Vagina (tissue), 2 donors: ENCODE measurements at regions not wholly inside any gene's neighbourhood (a gene's known extent, or its start where the extent isn't known, plus 50 kb on each side); places are given as distances from the start of the nearest gene placed in this dataset.

Experiments used
- DNase-seq, 2 donors: peaks; one replicate each; pipeline ENCODE4 v3.0.0-alpha.2; 2017; ENCODE audit errors: extremely low spot score in 2 of 2
- H3K27ac ChIP-seq: fragments of 200-600 bp; sonication (generic); one replicate; pipeline ENCODE4 v1.5.1; 2019
- H3K27me3 ChIP-seq: fragments of 200-600 bp; sonication (generic); one replicate; pipeline ENCODE4 v1.5.1; 2019
- H3K36me3 ChIP-seq, 2 donors: fragments of 200-600 bp; sonication (generic); one replicate each; pipeline ENCODE4 v1.5.1; 2017 to 2019
- H3K4me1 ChIP-seq: fragments of 200-600 bp; sonication (generic); one replicate; pipeline ENCODE4 v1.5.1; 2019
- H3K4me3 ChIP-seq, 2 donors: fragments of 200-600 bp; sonication (generic); 1 replicate in 1 of 2; 2 replicates in 1 of 2; pipeline ENCODE4 v1.5.1; 2016 to 2019
- H3K9me3 ChIP-seq: fragments of 200-600 bp; sonication (generic); one replicate; pipeline ENCODE4 v1.5.1; 2019
- POLR2A ChIP-seq, 2 donors: fragments of 450-650 bp; IDR thresholded peaks; one replicate each; pipeline ENCODE4 v1.6.1; 2017; ENCODE audit warnings: antibody characterized with exemption in 2 of 2, mild to moderate bottlenecking in 2 of 2, moderate library complexity in 2 of 2
- POLR2AphosphoS5 ChIP-seq, 2 donors: sonication (generic); formaldehyde crosslinking; IDR thresholded peaks; one replicate each; pipeline ENCODE4 v1.9.0; 2017; ENCODE audit warnings: antibody characterized with exemption in 2 of 2, mild to moderate bottlenecking in 2 of 2, low read depth in 1 of 2; ENCODE audit not compliant: insufficient read depth in 1 of 2
- intact Hi-C: fragments of 100-400 bp; cut with DNase I; formaldehyde crosslinking; loops from one replicate; pipeline ENCODE4 v1.15.1; 2023
- TF ChIP-seq, protein P1 (sequence below), 3 experiments: fragments of 450-650 bp in 2 of 3; fragments of 200-600 bp in 1 of 3; sonication (generic) in 1 of 3; IDR thresholded peaks; one replicate each; pipeline ENCODE4 v1.5.1; 2017 to 2019; ENCODE audit warnings: antibody characterized with exemption in 3 of 3, mild to moderate bottlenecking in 2 of 3, moderate library complexity in 2 of 3

DNA sequence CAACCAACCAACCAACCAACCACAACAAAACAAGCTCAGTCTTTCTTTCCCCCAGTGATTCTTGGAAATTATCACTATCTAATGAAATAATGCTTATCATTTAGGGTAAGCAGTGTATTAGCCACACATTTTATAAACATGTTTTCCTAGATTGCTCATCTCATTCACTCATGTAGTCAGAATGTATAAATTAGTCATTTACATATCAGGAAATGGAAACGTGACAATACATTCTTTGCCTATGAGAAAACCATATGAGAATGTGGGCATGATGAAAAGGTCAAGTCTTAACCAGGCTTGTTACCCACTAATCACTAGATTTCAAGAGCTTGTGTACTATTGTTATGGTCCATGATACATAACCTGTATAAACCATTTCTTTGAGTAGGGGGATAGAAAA, 1583.4 kb upstream of the PIK3C3 start:
- H3K4me3 ChIP-seq, result no peak overlapping the region
- intact Hi-C loops, result no loop called here

GRCh38 chr18:40367576-40367975, 1587.5 kb upstream of the PIK3C3 start:
- intact Hi-C loops, result no loop called here

More for the DNA sequence above, 1583.4 kb upstream of the PIK3C3 start:
- TF ChIP-seq POLR2A (IDR thresholded peaks at IDR 0.05) (no peak), POLR2AphosphoS5 (IDR thresholded peaks at IDR 0.05; ENCODE audit: insufficient read depth in 1 of 2, low read depth in 1 of 2) (no peak)
- TF ChIP-seq, protein P1, sequence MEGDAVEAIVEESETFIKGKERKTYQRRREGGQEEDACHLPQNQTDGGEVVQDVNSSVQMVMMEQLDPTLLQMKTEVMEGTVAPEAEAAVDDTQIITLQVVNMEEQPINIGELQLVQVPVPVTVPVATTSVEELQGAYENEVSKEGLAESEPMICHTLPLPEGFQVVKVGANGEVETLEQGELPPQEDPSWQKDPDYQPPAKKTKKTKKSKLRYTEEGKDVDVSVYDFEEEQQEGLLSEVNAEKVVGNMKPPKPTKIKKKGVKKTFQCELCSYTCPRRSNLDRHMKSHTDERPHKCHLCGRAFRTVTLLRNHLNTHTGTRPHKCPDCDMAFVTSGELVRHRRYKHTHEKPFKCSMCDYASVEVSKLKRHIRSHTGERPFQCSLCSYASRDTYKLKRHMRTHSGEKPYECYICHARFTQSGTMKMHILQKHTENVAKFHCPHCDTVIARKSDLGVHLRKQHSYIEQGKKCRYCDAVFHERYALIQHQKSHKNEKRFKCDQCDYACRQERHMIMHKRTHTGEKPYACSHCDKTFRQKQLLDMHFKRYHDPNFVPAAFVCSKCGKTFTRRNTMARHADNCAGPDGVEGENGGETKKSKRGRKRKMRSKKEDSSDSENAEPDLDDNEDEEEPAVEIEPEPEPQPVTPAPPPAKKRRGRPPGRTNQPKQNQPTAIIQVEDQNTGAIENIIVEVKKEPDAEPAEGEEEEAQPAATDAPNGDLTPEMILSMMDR (IDR thresholded peaks at IDR 0.05), result no peak
- Histone ChIP-seq H3K27ac (no peak overlapping the region), H3K9me3 (no peaks in the 10 kb centered on the region), H3K27me3 (no peaks in the 10 kb centered on the region), H3K36me3 (no peaks in the 10 kb centered on the region), H3K4me1 (no peaks in the 10 kb centered on the region)
- DNase-seq, result no peak

GRCh38 chr18:40366521-40366920, 1588.5 kb upstream of the PIK3C3 start:
- H3K36me3 ChIP-seq, result no peaks in the 10 kb centered on the region
- intact Hi-C loops, result no loop called here
- H3K27ac ChIP-seq, result no peak overlapping the region
- H3K4me3 ChIP-seq, result no peak overlapping the region
- no peak for TF ChIP-seq POLR2A (IDR thresholded peaks at IDR 0.05)
- TF ChIP-seq, protein P1 (IDR thresholded peaks at IDR 0.05), result no peak
- TF ChIP-seq POLR2AphosphoS5 (IDR thresholded peaks at IDR 0.05; ENCODE audit: insufficient read depth in 1 of 2, low read depth in 1 of 2), result no peak
- no peak for DNase-seq
- H3K4me1 ChIP-seq, result no peaks in the 10 kb centered on the region
- no peaks in the 10 kb centered on the region for H3K9me3 ChIP-seq
- H3K27me3 ChIP-seq, result no peaks in the 10 kb centered on the region

More at GRCh38 chr18:40367576-40367975, 1587.5 kb upstream of the PIK3C3 start:
- Histone ChIP-seq H3K4me3 (no peak overlapping the region), H3K36me3 (no peaks in the 10 kb centered on the region), H3K27me3 (no peaks in the 10 kb centered on the region), H3K4me1 (no peaks in the 10 kb centered on the region), H3K9me3 (no peaks in the 10 kb centered on the region), H3K27ac (no peak overlapping the region)
- DNase-seq, result no peak
- TF ChIP-seq, protein P1 (IDR thresholded peaks at IDR 0.05), result no peak
- no peak for TF ChIP-seq POLR2AphosphoS5 (IDR thresholded peaks at IDR 0.05; ENCODE audit: insufficient read depth in 1 of 2, low read depth in 1 of 2)
- TF ChIP-seq POLR2A (IDR thresholded peaks at IDR 0.05), result no peak

DNA sequence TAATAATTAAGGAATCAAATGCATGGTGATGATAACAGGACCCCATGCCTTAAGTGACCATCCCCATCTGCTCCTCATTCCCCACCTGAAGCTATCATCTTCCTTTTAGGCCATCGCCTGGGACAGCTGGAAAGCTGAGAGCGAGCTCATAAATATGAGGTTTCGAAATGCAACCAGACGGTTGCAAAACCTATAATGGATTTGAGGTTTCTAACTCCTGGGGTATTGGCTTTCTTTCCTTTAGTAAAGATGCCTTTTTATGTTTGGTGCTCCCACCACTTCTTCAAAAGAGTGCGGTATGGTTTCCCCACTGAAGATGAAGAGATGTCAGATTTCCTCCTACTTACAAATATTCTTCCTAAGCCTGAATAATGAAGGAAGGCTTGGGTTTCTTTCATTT, 1589.5 kb upstream of the PIK3C3 start:
- H3K27ac ChIP-seq, result no peak overlapping the region
- no peaks in the 10 kb centered on the region for H3K9me3 ChIP-seq
- no peak for DNase-seq
- no peak for TF ChIP-seq POLR2A (IDR thresholded peaks at IDR 0.05)
- TF ChIP-seq, protein P1 (IDR thresholded peaks at IDR 0.05), result no peak
- TF ChIP-seq POLR2AphosphoS5 (IDR thresholded peaks at IDR 0.05; ENCODE audit: insufficient read depth in 1 of 2, low read depth in 1 of 2), result no peak
- no peaks in the 10 kb centered on the region for H3K36me3 ChIP-seq
- intact Hi-C loops, result no loop called here
- H3K4me1 ChIP-seq, result no peaks in the 10 kb centered on the region
- H3K4me3 ChIP-seq, result no peak overlapping the region
- H3K27me3 ChIP-seq, result no peaks in the 10 kb centered on the region

- no peak overlapping the region for H3K4me3 ChIP-seq
- intact Hi-C loops, result no loop called here
- no peaks in the 10 kb centered on the region for H3K4me1 ChIP-seq
- H3K27me3 ChIP-seq, result no peaks in the 10 kb centered on the region
- no peak overlapping the region for H3K27ac ChIP-seq
- H3K36me3 ChIP-seq, result no peaks in the 10 kb centered on the region
- no peak for TF ChIP-seq POLR2AphosphoS5 (IDR thresholded peaks at IDR 0.05; ENCODE audit: insufficient read depth in 1 of 2, low read depth in 1 of 2)
- TF ChIP-seq, protein P1 (IDR thresholded peaks at IDR 0.05), result no peak
- no peak for TF ChIP-seq POLR2A (IDR thresholded peaks at IDR 0.05)
- H3K9me3 ChIP-seq, result no peaks in the 10 kb centered on the region
- DNase-seq, result no peak
These were observed 1594.5 kb upstream of the PIK3C3 start for GRCh38 chr18:40360558-40360957.
